Smooth muscle cell of the brain vasculature (primary cell): ENCODE measurements at regions not wholly inside any gene's neighbourhood (a gene's known extent, or its start where the extent isn't known, plus 50 kb on each side); places are given as distances from the start of the nearest gene placed in this dataset.

Source experiments
- DNase-seq: peaks from one replicate; pipeline ENCODE4 v3.0.0-alpha.2; 2012; ENCODE audit warnings: low read depth, low spot score

DNA sequence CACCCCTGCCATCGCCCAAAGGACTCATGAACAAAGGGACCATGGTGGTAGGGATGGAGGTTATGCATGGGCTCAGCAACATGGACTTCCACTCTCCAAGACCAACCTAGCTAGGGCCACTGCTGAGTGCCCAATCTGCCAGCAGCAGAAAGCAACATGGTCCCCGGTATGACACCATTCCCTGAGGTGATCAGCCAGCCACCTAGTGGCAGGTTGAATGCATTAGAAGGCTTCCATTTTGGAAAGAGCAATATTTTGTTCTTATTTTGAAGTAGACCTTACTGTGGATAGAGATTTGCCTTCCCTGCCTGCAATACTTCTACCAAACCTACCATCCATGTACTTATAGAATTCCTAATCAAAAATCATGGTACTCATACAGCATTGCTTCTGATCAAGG lies 99.8 kb downstream of the METTL4 start:
- DNase-seq = no peak

DNA sequence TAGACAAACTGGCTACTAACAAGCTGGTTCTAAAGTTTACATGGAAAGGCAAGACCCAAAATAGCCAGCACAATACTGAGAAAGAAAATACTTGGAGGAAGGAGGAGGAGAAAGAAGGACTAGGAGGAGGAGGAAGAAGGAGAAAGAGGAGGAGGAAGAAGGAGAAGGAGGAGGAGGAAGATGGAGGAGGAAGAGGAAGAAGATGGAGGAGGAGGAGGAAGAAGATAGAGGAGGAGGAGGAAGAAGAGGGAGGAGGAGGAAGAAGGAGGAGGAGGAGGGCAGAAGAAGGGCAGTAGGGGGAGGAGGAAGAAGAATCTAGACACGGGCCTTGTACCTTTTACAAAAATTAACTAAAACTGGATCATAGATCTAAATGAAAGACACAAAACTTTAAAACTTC lies 92.6 kb downstream of the METTL4 start:
- no peak for DNase-seq

DNA sequence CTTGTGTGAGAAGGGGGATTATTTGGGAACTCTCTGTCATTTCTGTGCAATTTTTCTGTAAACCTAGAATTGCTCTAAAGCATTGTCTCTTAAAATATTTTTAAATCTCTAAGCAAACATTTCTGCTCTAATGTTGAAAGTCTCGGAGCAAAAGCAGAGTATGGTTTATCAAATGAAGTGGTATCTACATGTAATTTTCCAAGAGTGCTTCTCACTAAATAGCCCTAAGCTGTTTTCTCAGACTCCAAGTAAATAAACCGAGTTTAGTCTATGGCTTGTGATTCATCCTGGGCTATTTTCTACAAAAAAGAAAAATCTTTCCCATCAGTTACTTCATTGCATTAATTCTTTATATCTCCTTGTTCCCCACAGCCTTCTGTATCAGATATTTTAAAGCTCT lies 90.8 kb downstream of the METTL4 start:
- no peak for DNase-seq

DNA sequence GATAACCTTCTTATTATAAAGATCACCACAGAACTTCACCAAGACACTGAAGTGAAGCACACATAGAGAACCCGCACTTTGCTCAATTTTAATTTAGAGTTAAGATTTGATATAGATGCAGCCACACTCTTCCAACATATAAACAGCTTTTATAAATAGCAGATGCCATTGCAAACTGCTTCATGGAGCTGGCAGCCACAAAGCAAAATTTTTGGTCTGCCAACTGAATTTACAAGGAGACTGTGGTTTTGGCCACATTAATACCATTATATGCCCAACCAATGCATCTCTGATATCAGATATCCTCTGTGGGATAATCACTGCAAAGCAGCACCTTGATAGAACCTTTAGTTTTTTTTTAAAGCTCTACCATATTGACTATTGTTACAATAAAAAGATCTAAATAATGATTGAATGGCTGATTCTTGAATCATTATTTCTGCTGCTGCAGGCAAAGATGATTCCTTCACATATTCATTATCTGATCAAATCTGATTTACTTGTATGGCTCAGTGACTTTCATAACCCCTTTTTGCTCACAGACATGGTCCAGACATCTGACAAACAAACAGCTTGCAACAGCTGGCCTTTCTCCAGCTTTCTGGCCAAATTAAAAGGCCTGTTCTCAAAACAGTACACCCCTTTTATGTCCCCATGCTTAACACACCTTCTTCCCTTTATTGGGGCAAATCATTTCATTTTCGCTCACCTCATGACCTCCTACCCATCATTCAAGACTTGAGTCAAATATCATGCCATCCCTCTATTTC lies 88.4 kb downstream of the METTL4 start:
- no peak for DNase-seq

DNA sequence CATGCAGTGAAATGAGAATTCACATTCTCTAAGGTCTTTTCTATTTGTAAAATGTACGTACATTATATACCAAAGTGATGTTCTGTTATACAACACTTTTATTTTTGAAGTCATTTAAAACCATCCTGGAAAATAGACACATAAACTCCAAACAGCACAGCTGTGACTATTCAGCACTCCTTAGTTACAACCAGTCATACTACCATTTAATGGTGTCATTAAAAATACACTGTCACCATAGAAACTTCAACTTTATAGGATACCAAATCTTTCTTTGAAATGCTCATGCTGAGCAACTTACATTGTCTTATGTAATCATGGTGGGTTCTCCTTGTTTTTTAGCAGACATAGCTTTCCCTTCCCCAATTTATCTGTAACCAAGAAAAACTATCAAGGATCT lies 85.3 kb downstream of the METTL4 start:
- no peak for DNase-seq

DNA sequence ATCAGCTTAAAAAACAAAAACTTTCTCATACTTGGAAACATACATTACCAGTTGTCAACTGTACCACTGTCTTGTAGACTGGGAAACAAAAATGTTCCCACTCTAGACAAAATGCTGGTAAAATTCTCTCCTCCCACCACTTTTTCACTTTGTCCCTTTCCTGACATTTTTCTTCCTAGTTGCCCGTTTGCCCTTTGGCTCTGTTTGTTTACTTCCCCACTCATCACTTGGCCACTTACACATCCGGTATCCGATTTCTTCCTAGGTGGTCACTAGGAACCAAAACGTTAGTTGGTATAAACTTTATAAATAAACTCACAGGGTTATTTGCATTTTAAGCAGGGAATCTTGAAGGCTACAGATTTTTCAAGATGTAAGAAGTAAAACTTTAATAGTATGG lies 84.9 kb downstream of the METTL4 start:
- no peak for DNase-seq
